Activated CD4-positive, alpha-beta T cell treated with anti-CD3 and anti-CD28 coated beads, Interleukin-2, amount 10 ng/mL, durations not matched to agents 7 days and 5 days (primary cell): ENCODE measurements at regions not wholly inside any gene's neighbourhood (a gene's known extent, or its start where the extent isn't known, plus 50 kb on each side); places are given as distances from the start of the nearest gene placed in this dataset.

Source experiments
- CTCF ChIA-PET: fragments of 350-600 bp; sonication (Branson Sonifier 250); formaldehyde crosslinking; loops from one replicate; lab custom pipeline; 2021; ENCODE audit warnings: antibody characterized with exemption; lab: Charles Lee
- POLR2A ChIA-PET: fragments of 350-600 bp; sonication (Branson Sonifier 250); formaldehyde crosslinking; loops from one replicate; lab custom pipeline; 2021; ENCODE audit warnings: antibody characterized with exemption; lab: Charles Lee
- DNase-seq: peaks from one replicate; pipeline ENCODE4 v3.0.0-alpha.2; 2020
- H3K27ac Mint-ChIP-seq: one replicate; pipeline ENCODE4 v1.8.0; 2021; ENCODE audit warnings: mild to moderate bottlenecking, moderate library complexity, mixed read lengths
- H3K27me3 Mint-ChIP-seq: one replicate; pipeline ENCODE4 v1.8.0; 2021; ENCODE audit warnings: mixed read lengths
- H3K36me3 Mint-ChIP-seq: one replicate; pipeline ENCODE4 v1.8.0; 2021; ENCODE audit warnings: low read depth, mixed read lengths
- H3K4me1 Mint-ChIP-seq: one replicate; pipeline ENCODE4 v1.8.0; 2021; ENCODE audit warnings: mixed read lengths
- H3K4me3 Mint-ChIP-seq: one replicate; pipeline ENCODE4 v1.8.0; 2021; ENCODE audit warnings: mild to moderate bottlenecking, moderate library complexity, mixed read lengths
- H3K9me3 Mint-ChIP-seq: one replicate; pipeline ENCODE4 v1.8.0; 2021; ENCODE audit warnings: mixed read lengths

GRCh38 chr3:109608574-109608973 is 271.2 kb upstream of the DPPA4 start:
- H3K4me3 Mint-ChIP-seq = no peak overlapping the region
- POLR2A ChIA-PET = no interaction called here
- DNase-seq = no peak
- no peaks in the 10 kb centered on the region for H3K4me1 Mint-ChIP-seq
- H3K9me3 Mint-ChIP-seq = no peaks in the 10 kb centered on the region
- no peaks in the 10 kb centered on the region for H3K36me3 Mint-ChIP-seq
- peaks cover 4% of the 10 kb centered on the region for H3K27me3 Mint-ChIP-seq
- no peak overlapping the region for H3K27ac Mint-ChIP-seq
- CTCF ChIA-PET = no interaction called here

DNA sequence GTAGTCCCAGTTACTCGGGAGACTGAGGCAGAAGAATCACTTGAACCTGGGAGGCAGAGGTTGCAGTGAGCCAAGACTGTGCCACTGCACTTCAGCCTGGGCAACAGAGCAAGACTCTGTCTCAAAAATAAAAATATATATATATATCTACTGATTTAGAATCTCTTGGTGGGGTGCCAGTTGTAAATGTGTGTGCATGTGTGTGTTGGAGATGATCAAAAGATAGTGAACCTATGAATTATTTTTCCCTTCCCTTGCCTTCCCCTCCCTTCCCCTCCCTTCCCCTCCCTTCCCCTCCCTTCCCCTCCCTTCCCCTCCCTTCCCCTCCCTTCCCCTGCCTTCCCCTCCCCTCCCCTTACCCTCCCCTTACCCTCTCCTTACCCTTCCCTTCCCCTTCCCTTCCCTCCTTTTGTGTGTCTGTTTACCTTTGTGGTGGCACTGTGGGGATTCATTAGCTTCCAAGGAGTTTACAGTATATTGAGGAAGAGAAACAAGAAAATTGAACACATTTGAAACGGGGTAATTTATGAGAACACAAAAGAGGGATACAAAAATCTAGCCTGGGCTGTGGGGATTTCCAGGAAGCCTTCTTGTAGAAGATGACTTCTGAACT is 281.5 kb upstream of the DPPA4 start:
- Mint-ChIP-seq H3K27ac (no peak overlapping the region), H3K4me3 (no peak overlapping the region), H3K27me3 (no peaks in the 10 kb centered on the region), H3K9me3 (no peaks in the 10 kb centered on the region), H3K4me1 (no peaks in the 10 kb centered on the region), H3K36me3 (no peaks in the 10 kb centered on the region)
- ChIA-PET POLR2A (no interaction called here), CTCF (no interaction called here)
- DNase-seq = no peak

DNA sequence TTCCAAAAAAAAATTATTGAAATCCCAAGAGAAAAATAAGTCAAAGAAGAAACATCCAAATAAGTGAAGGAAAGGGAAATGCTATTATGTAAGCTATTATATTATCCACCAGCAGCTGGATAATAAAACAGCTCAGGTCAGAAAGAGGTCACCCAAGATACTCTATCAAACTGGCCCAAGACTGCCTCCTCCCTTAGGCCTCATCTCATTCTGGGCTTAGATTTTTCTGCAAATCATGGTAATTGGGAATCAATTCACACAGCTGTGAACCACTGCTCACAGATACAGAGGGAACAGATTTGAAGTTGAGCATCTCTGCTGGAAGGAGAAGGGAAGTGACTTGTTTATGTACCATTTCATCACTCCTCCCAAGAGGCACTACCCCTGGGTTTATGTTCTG is 294.6 kb upstream of the DPPA4 start:
- Mint-ChIP-seq H3K9me3 (no peaks in the 10 kb centered on the region), H3K27ac (no peak overlapping the region), H3K4me1 (no peaks in the 10 kb centered on the region), H3K4me3 (no peak overlapping the region), H3K36me3 (no peaks in the 10 kb centered on the region), H3K27me3 (no peaks in the 10 kb centered on the region)
- DNase-seq = no peak
- POLR2A ChIA-PET = no interaction called here
- CTCF ChIA-PET = no interaction called here

GRCh38 chr3:109640146-109640652 is 302.9 kb upstream of the DPPA4 start:
- H3K4me3 Mint-ChIP-seq = no peak overlapping the region
- DNase-seq = no peak
- H3K27me3 Mint-ChIP-seq = peaks cover 8% of the 10 kb centered on the region
- no peaks in the 10 kb centered on the region for H3K9me3 Mint-ChIP-seq
- no peaks in the 10 kb centered on the region for H3K36me3 Mint-ChIP-seq
- ChIA-PET POLR2A (interaction anchor here (0.6 kb wide), 1 partner anchor 138 kb away, joined by 4 read pairs; no protein-coding TSS in a partner anchor), CTCF (no interaction called here)
- H3K27ac Mint-ChIP-seq = no peak overlapping the region
- H3K4me1 Mint-ChIP-seq = no peaks in the 10 kb centered on the region

DNA sequence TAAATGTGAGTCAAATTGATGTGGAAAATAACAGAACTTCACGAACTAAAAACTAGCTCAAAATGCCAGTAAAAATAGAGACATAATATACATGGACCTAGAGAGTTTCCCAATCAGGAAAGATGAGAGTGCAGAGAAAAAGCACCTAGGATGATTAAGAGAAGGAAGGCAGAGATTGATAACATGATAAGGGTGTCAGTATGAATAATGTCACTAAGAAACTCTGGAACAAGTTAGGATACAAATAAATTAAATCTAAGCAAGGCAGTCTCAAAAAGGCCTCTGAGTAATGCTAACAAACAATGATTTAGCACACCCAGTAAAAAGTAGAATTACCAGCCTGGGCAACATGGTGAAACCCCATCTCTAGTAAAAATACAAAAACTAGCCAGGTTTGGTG is 304.7 kb upstream of the DPPA4 start:
- H3K27me3 Mint-ChIP-seq = peaks cover 8% of the 10 kb centered on the region
- H3K4me3 Mint-ChIP-seq = no peak overlapping the region
- ChIA-PET CTCF (no interaction called here), POLR2A (no interaction called here)
- DNase-seq = no peak
- no peaks in the 10 kb centered on the region for H3K36me3 Mint-ChIP-seq
- H3K27ac Mint-ChIP-seq = no peak overlapping the region
- no peaks in the 10 kb centered on the region for H3K9me3 Mint-ChIP-seq
- H3K4me1 Mint-ChIP-seq = no peaks in the 10 kb centered on the region

DNA sequence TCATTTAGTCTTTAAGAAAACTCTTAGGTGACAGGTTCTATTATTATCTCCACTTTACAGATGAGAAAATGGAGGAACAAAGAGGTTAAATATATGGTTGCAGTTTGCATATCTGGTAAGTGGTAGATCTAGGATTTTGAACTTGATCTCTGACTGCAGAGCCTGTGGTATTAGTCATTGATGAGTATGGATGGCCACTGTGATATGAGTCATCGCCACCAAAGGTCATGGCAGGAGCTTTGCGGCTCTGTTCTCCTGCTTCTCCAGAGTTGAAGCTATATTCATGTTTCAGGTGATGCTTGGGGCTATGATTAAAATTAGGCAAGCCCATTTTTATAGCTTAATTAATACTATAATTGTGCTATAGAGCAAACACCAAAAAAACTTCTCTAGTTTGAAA is 306.2 kb upstream of the DPPA4 start:
- H3K27ac Mint-ChIP-seq = no peak overlapping the region
- H3K4me1 Mint-ChIP-seq = no peaks in the 10 kb centered on the region
- H3K4me3 Mint-ChIP-seq = no peak overlapping the region
- no peak for DNase-seq
- no peaks in the 10 kb centered on the region for H3K36me3 Mint-ChIP-seq
- peaks cover 8% of the 10 kb centered on the region for H3K27me3 Mint-ChIP-seq
- no peaks in the 10 kb centered on the region for H3K9me3 Mint-ChIP-seq
- ChIA-PET POLR2A (no interaction called here), CTCF (no interaction called here)

DNA sequence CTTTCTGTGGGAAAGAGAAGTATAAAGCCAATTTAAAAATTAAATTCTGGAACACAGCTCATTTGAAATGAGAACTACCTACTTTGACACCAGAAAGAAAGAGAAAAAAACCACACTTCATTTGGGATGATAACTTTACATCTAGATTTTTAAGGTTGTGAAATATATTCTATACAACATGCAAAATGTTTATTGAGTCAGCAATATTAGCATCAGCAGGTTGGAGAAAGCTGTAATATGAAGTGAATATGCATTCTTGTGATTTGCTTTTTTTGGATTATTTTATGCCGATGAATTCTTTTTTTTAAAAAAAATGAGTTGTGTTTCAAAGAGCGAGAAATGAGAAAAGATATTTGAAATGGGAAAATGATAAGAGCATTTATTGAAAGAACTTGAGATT is 307.0 kb upstream of the DPPA4 start:
- ChIA-PET POLR2A (interaction anchor here (0.6 kb wide), 1 partner anchor 1888 kb away, joined by 3 read pairs; no protein-coding TSS in a partner anchor), CTCF (no interaction called here)
- peaks cover 8% of the 10 kb centered on the region for H3K27me3 Mint-ChIP-seq
- DNase-seq = no peak
- H3K36me3 Mint-ChIP-seq = no peaks in the 10 kb centered on the region
- no peak overlapping the region for H3K27ac Mint-ChIP-seq
- H3K4me3 Mint-ChIP-seq = no peak overlapping the region
- no peaks in the 10 kb centered on the region for H3K4me1 Mint-ChIP-seq
- no peaks in the 10 kb centered on the region for H3K9me3 Mint-ChIP-seq

- Mint-ChIP-seq H3K27ac (no peak overlapping the region), H3K9me3 (no peaks in the 10 kb centered on the region), H3K4me3 (no peak overlapping the region), H3K36me3 (no peaks in the 10 kb centered on the region), H3K4me1 (no peaks in the 10 kb centered on the region), H3K27me3 (peaks cover 8% of the 10 kb centered on the region)
- no peak for DNase-seq
- POLR2A ChIA-PET = interaction anchor here (0.6 kb wide), 1 partner anchor 1887 kb away, joined by 3 read pairs; no protein-coding TSS in a partner anchor
- CTCF ChIA-PET = no interaction called here
These were observed 307.4 kb upstream of the DPPA4 start for GRCh38 chr3:109644746-109645145.

- POLR2A ChIA-PET = no interaction called here
- no peaks in the 10 kb centered on the region for H3K36me3 Mint-ChIP-seq
- no peak overlapping the region for H3K4me3 Mint-ChIP-seq
- no peak overlapping the region for H3K27ac Mint-ChIP-seq
- H3K4me1 Mint-ChIP-seq = no peaks in the 10 kb centered on the region
- peaks cover 8% of the 10 kb centered on the region for H3K27me3 Mint-ChIP-seq
- peaks cover 2% of the 10 kb centered on the region for H3K9me3 Mint-ChIP-seq
- no peak for DNase-seq
- CTCF ChIA-PET = interaction anchor here (0.6 kb wide), 1 partner anchor 55 kb away, joined by 3 read pairs; no protein-coding TSS in a partner anchor
These were observed 310.7 kb upstream of the DPPA4 start for GRCh38 chr3:109648027-109648426.

- Mint-ChIP-seq H3K27ac (no peak overlapping the region), H3K27me3 (peaks cover 3% of the 10 kb centered on the region), H3K9me3 (no peaks in the 10 kb centered on the region), H3K4me1 (no peaks in the 10 kb centered on the region), H3K4me3 (no peak overlapping the region), H3K36me3 (no peaks in the 10 kb centered on the region)
- POLR2A ChIA-PET = no interaction called here
- CTCF ChIA-PET = no interaction called here
- no peak for DNase-seq
These were observed 318.9 kb upstream of the DPPA4 start for GRCh38 chr3:109656225-109656624.

DNA sequence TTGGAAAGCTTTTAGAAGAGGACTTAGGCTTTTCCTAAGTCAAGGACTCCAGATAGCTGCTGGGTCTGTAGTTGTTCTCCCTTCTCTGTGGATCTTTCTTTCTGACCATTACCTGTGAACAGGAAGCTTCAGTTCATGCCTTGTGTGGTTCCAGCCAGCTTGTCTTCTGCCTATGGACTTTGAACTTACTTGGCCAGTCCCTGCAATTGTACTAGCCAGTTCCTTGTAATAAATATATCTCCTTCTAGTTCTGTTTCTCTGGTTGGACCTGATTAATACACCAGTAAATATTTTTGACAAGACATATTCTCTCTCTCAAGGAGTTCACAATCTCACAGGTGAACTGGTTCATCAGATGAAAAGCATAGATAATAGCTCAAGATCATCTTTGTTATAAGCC is 341.3 kb upstream of the DPPA4 start:
- Mint-ChIP-seq H3K27me3 (no peaks in the 10 kb centered on the region), H3K27ac (no peak overlapping the region), H3K9me3 (no peaks in the 10 kb centered on the region), H3K4me3 (no peak overlapping the region), H3K36me3 (no peaks in the 10 kb centered on the region), H3K4me1 (no peaks in the 10 kb centered on the region)
- POLR2A ChIA-PET = no interaction called here
- no peak for DNase-seq
- CTCF ChIA-PET = no interaction called here

DNA sequence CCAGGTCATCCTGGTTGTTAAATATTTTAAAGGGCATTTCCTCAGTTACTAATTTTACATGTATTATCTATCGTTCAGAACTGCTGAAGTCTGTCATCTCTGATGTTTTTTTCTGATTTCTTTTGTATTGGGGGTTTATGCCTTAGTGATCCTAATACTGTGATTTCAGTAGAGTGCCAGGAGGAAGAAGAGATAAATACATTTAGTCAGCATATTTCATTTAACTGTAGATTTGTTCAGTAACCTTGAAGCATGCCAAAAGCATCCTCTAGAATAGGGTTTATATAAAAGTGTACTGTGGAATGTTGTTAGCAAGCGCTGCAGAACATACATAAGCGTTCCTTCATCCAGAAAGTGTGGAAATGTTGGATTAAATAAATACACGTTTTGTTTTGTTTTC is 342.3 kb upstream of the DPPA4 start:
- DNase-seq = no peak
- H3K9me3 Mint-ChIP-seq = no peaks in the 10 kb centered on the region
- H3K27me3 Mint-ChIP-seq = no peaks in the 10 kb centered on the region
- H3K27ac Mint-ChIP-seq = no peak overlapping the region
- H3K36me3 Mint-ChIP-seq = no peaks in the 10 kb centered on the region
- ChIA-PET CTCF (no interaction called here), POLR2A (no interaction called here)
- no peaks in the 10 kb centered on the region for H3K4me1 Mint-ChIP-seq
- H3K4me3 Mint-ChIP-seq = no peak overlapping the region

GRCh38 chr3:109683746-109684145 is 346.4 kb upstream of the DPPA4 start:
- H3K27ac Mint-ChIP-seq = no peak overlapping the region
- CTCF ChIA-PET = no interaction called here
- DNase-seq = no peak
- no peak overlapping the region for H3K4me3 Mint-ChIP-seq
- H3K9me3 Mint-ChIP-seq = no peaks in the 10 kb centered on the region
- H3K36me3 Mint-ChIP-seq = no peaks in the 10 kb centered on the region
- no peaks in the 10 kb centered on the region for H3K4me1 Mint-ChIP-seq
- no peaks in the 10 kb centered on the region for H3K27me3 Mint-ChIP-seq
- POLR2A ChIA-PET = no interaction called here
